H1 (cell line): ENCODE measurements at regions not wholly inside any gene's neighbourhood (a gene's known extent, or its start where the extent isn't known, plus 50 kb on each side); places are given as distances from the start of the nearest gene placed in this dataset.

Experiments used
- CTCF ChIA-PET: fragments of 300-600 bp; sonication (Branson Sonifier 250); formaldehyde crosslinking; loops from one replicate; lab custom pipeline; 2021; ENCODE audit not compliant: partially characterized antibody; lab: Charles Lee
- POLR2A ChIA-PET: fragments of 300-600 bp; sonication (Branson Sonifier 250); formaldehyde crosslinking; loops from one replicate; lab custom pipeline; 2021; ENCODE audit warnings: inconsistent platforms; ENCODE audit not compliant: partially characterized antibody; lab: Charles Lee
- DNase-seq, 2 experiments: peaks; one replicate each; pipeline versions ENCODE4 v3.0.0 to v3.0.0-alpha.2; 2010 to 2022; ENCODE audit warnings: low spot score in 2 of 2, low read depth in 1 of 2, mixed read lengths in 1 of 2
- FAIRE-seq: peaks from 2 replicates; lab custom pipeline; 2011; peaks lifted over from hg19 to GRCh38; lab: Jason Lieb, UNC
- H2AFZ ChIP-seq: 2 replicates; pipeline ENCODE4 v1.8.1; 2012; ENCODE audit warnings: low read length, inconsistent platforms
- H2AK5ac ChIP-seq: 2 replicates; pipeline ENCODE4 v1.6.1; 2013; ENCODE audit warnings: low read depth, low read length
- H2BK120ac ChIP-seq: replicated peaks from 2 replicates; pipeline ENCODE3; 2013; ENCODE audit warnings: low read depth, low read length, inconsistent platforms
- H2BK12ac ChIP-seq: 2 replicates; pipeline ENCODE4 v1.6.1; 2013; ENCODE audit warnings: low read depth, low read length
- H2BK15ac ChIP-seq: 2 replicates; pipeline ENCODE4 v1.6.1; 2013; ENCODE audit warnings: low read length
- H2BK20ac ChIP-seq: 2 replicates; pipeline ENCODE4 v1.6.1; 2013; ENCODE audit warnings: low read length
- H2BK5ac ChIP-seq: 2 replicates; pipeline ENCODE4 v1.6.1; 2013; ENCODE audit warnings: low read depth, low read length
- H3K14ac ChIP-seq: 2 replicates; pipeline ENCODE4 v1.6.1; 2013; ENCODE audit warnings: inconsistent platforms; ENCODE audit not compliant: insufficient read length
- H3K18ac ChIP-seq: 2 replicates; pipeline ENCODE4 v1.6.1; 2013; ENCODE audit warnings: low read length; ENCODE audit errors: extremely low read depth
- H3K23ac ChIP-seq: 2 replicates; pipeline ENCODE4 v1.6.1; 2013; ENCODE audit warnings: inconsistent platforms; ENCODE audit not compliant: insufficient read length
- H3K23me2 ChIP-seq: 2 replicates; pipeline ENCODE4 v1.6.1; 2013; ENCODE audit warnings: low read depth, low read length
- H3K27ac ChIP-seq: 2 replicates; pipeline ENCODE4 v1.6.1; 2011; ENCODE audit warnings: low read depth, low read length, inconsistent platforms
- H3K27me3 ChIP-seq, 4 experiments: replicated peaks in 1 of 4; 1 replicate in 1 of 4; 2 replicates in 3 of 4; pipeline versions ENCODE4 v1.6.1 to v1.8.1; 2011 to 2013; ENCODE audit warnings: low read length in 3 of 4, mild to moderate bottlenecking in 3 of 4, inconsistent platforms in 2 of 4, mixed read lengths in 2 of 4, moderate library complexity in 1 of 4; ENCODE audit not compliant: control insufficient read depth in 3 of 4, insufficient read depth in 3 of 4; ENCODE audit errors: extremely low read depth in 1 of 4
- H3K36me3 ChIP-seq, 4 experiments: 2 replicates each; pipeline versions ENCODE4 v1.6.1 to v1.8.1; 2011 to 2013; ENCODE audit warnings: mild to moderate bottlenecking in 4 of 4, low read length in 3 of 4, moderate library complexity in 2 of 4, control low read depth in 1 of 4, inconsistent platforms in 1 of 4; ENCODE audit not compliant: insufficient read depth in 4 of 4, control insufficient read depth in 2 of 4
- H3K4ac ChIP-seq: replicated peaks from 2 replicates; pipeline ENCODE3; 2013; ENCODE audit warnings: low read length, low read depth, mixed read lengths, inconsistent platforms; ENCODE audit not compliant: insufficient read length
- H3K4me1 ChIP-seq, 4 experiments: replicated peaks in 1 of 4; 1 replicate in 1 of 4; 2 replicates in 3 of 4; pipeline versions ENCODE4 v1.6.1 to v1.8.1; 2011 to 2013; ENCODE audit warnings: low read length in 3 of 4, inconsistent platforms in 2 of 4, mixed read lengths in 1 of 4; ENCODE audit not compliant: insufficient read depth in 4 of 4, control insufficient read depth in 3 of 4
- H3K4me2 ChIP-seq, 2 experiments: 2 replicates each; pipeline versions ENCODE4 v1.6.1 to v1.8.1; 2011 to 2013; ENCODE audit warnings: low read depth in 2 of 2, low read length in 2 of 2, control low read depth in 1 of 2, inconsistent platforms in 1 of 2, mild to moderate bottlenecking in 1 of 2; ENCODE audit not compliant: insufficient read depth in 1 of 2
- H3K4me3 ChIP-seq, 4 experiments: fragments of 200-600, 300-600 bp in 1 of 4; sonication (generic), shearing (Covaris generic), sonication (Bioruptor Twin) in 1 of 4; 2 replicates each; pipeline versions ENCODE4 v1.5.1 to v1.8.1; 2011 to 2016; ENCODE audit warnings: low read length in 4 of 4, low read depth in 3 of 4, control low read depth in 2 of 4, inconsistent platforms in 2 of 4, mild to moderate bottlenecking in 2 of 4, mixed read lengths in 1 of 4, moderate library complexity in 1 of 4; ENCODE audit not compliant: insufficient read depth in 2 of 4; ENCODE audit errors: extremely low read depth in 1 of 4
- H3K56ac ChIP-seq: replicated peaks from 2 replicates; pipeline ENCODE3; 2013; ENCODE audit warnings: low read depth, mild to moderate bottlenecking, mixed read lengths, low read length, inconsistent platforms; ENCODE audit not compliant: insufficient read length
- H3K79me1 ChIP-seq: 2 replicates; pipeline ENCODE4 v1.6.1; 2013; ENCODE audit warnings: low read depth, low read length, control low read depth
- H3K79me2 ChIP-seq, 2 experiments: 2 replicates each; pipeline versions ENCODE4 v1.6.1 to v1.8.1; 2012 to 2013; ENCODE audit warnings: low read length in 2 of 2, mild to moderate bottlenecking in 2 of 2, inconsistent platforms in 1 of 2; ENCODE audit not compliant: insufficient read depth in 2 of 2, control insufficient read depth in 1 of 2
- H3K9ac ChIP-seq, 4 experiments: replicated peaks in 1 of 4; 1 replicate in 1 of 4; 2 replicates in 3 of 4; pipeline versions ENCODE4 v1.6.1 to v1.8.1; 2011 to 2013; ENCODE audit warnings: low read depth in 3 of 4, low read length in 3 of 4, control low read depth in 2 of 4, mild to moderate bottlenecking in 2 of 4, moderate library complexity in 2 of 4, inconsistent platforms in 1 of 4; ENCODE audit errors: extremely low read depth in 1 of 4
- H3K9me3 ChIP-seq, 2 experiments: 2 replicates each; pipeline versions ENCODE4 v1.6.1 to v1.8.1; 2012 to 2013; ENCODE audit warnings: mild to moderate bottlenecking in 2 of 2, moderate library complexity in 2 of 2, control low read depth in 1 of 2, inconsistent platforms in 1 of 2, low read depth in 1 of 2, low read length in 1 of 2, mixed read lengths in 1 of 2; ENCODE audit not compliant: insufficient read depth in 2 of 2
- H4K20me1 ChIP-seq, 2 experiments: replicated peaks in 1 of 2; 2 replicates each; pipeline versions ENCODE3 to v1.8.1; 2011 to 2013; ENCODE audit warnings: inconsistent platforms in 2 of 2, low read length in 2 of 2, mild to moderate bottlenecking in 1 of 2; ENCODE audit not compliant: insufficient read depth in 2 of 2, control insufficient read depth in 1 of 2
- H4K5ac ChIP-seq: 2 replicates; pipeline ENCODE4 v1.6.1; 2013; ENCODE audit warnings: low read length, low read depth, mixed read lengths, inconsistent platforms; ENCODE audit not compliant: insufficient read length
- H4K8ac ChIP-seq: 2 replicates; pipeline ENCODE4 v1.8.0; 2013; ENCODE audit warnings: mild to moderate bottlenecking, moderate library complexity, low read length, inconsistent platforms; ENCODE audit not compliant: insufficient read depth; ENCODE audit errors: extremely low read depth
- H4K91ac ChIP-seq: replicated peaks from 2 replicates; pipeline ENCODE3; 2013; ENCODE audit warnings: low read length, mixed read lengths, inconsistent platforms; ENCODE audit not compliant: insufficient read length
- ASH2L ChIP-seq: fragments of 200-600, 300-600 bp; sonication (generic); IDR thresholded peaks from one replicate; pipeline ENCODE4 v1.7.1; 2017; ENCODE audit warnings: low read length
- ATF3 ChIP-seq: IDR thresholded peaks from 2 replicates; pipeline ENCODE4 v1.6.1; 2011; ENCODE audit warnings: low read depth, mild to moderate bottlenecking, low read length; ENCODE audit not compliant: insufficient read depth
- CTBP2 ChIP-seq: IDR thresholded peaks from 2 replicates; pipeline ENCODE4 v1.7.0; 2011; ENCODE audit warnings: borderline replicate concordance, mild to moderate bottlenecking, moderate library complexity, mixed read lengths, low read length; ENCODE audit not compliant: insufficient read depth, insufficient read length
- MAX ChIP-seq: IDR thresholded peaks from 2 replicates; pipeline ENCODE4 v1.6.1; 2012; ENCODE audit warnings: inconsistent platforms
- POLR2AphosphoS5 ChIP-seq: IDR thresholded peaks from 2 replicates; pipeline ENCODE4 v1.6.1; 2011; ENCODE audit warnings: low read depth, low read length
- RNF2 ChIP-seq: fragments of 200-900, 300-1000 bp; sonication (generic); IDR thresholded peaks from 2 replicates; pipeline ENCODE4 v1.7.1; 2016; ENCODE audit warnings: borderline replicate concordance, low read depth, mild to moderate bottlenecking, antibody characterized with exemption, low read length; ENCODE audit not compliant: poor library complexity, severe bottlenecking; ENCODE audit errors: missing control alignments
- SP1 ChIP-seq: IDR thresholded peaks from 2 replicates; pipeline ENCODE4 v1.6.1; 2011; ENCODE audit warnings: low read depth, low read length
- SP4 ChIP-seq: IDR thresholded peaks from 2 replicates; pipeline ENCODE4 v1.6.1; 2012; ENCODE audit warnings: low read length, inconsistent platforms
- TAF7 ChIP-seq: optimal IDR thresholded peaks from 2 replicates; pipeline ENCODE3; 2011; ENCODE audit warnings: low read depth, mild to moderate bottlenecking, inconsistent platforms, low read length, moderate library complexity, borderline replicate concordance
- USF2 ChIP-seq: IDR thresholded peaks from 2 replicates; pipeline ENCODE4 v1.6.1; 2011; ENCODE audit warnings: low read length, improper control_type of control experiment
- WGBS, 2 experiments: shearing (Covaris generic) in 1 of 2; methylation state at CpG; one replicate each; pipeline versions ENCODE4 v1.1.6 to v1.1.7; 2013 to 2015; ENCODE audit warnings: low lambda C conversion rate in 2 of 2, mixed read lengths in 2 of 2, inconsistent platforms in 1 of 2, low coverage in 1 of 2, missing lambda C conversion rate in 1 of 2; ENCODE audit not compliant: insufficient replicate concordance in 2 of 2, insufficient coverage in 1 of 2, insufficient read length in 1 of 2; ENCODE audit errors: extremely low coverage in 1 of 2, missing lambda C conversion rate in 1 of 2; 5-methylcytosine and 5-hydroxymethylcytosine counted together

GRCh38 chr5:68093455-68094159 lies 121.9 kb upstream of the PIK3R1 start:
- Histone ChIP-seq H4K91ac (no peak overlapping the region), H2BK120ac (no peak overlapping the region), H3K4me1 (no peaks in the 10 kb centered on the region), H3K9me3 (0 out of 4 replicates have a peak, but pooled peaks cover 0 to 4% of the 10 kb centered on the region in 2 experiments), H2BK5ac (no peak overlapping the region), H2BK20ac (no peak overlapping the region), H3K23me2 (no peaks in the 10 kb centered on the region), H3K56ac (no peak overlapping the region), H2AK5ac (no peak overlapping the region), H3K27ac (no peak overlapping the region), H2BK12ac (no peak overlapping the region), H3K79me2 (no peaks in the 10 kb centered on the region), H3K4me2 (no peak overlapping the region), H3K14ac (no peak overlapping the region), H2BK15ac (no peak overlapping the region), H3K23ac (no peak overlapping the region), H4K20me1 (no peaks in the 10 kb centered on the region), H4K8ac (no peak overlapping the region), H3K4me3 (no peak overlapping the region), H3K9ac (no peak overlapping the region), H3K36me3 (no peaks in the 10 kb centered on the region), H4K5ac (no peak overlapping the region), H3K18ac (no peak overlapping the region), H3K79me1 (no peaks in the 10 kb centered on the region), H2AFZ (no peak overlapping the region), H3K27me3 (no peaks in the 10 kb centered on the region), H3K4ac (no peak overlapping the region)
- CTCF ChIA-PET: no interaction called here
- WGBS, 2 experiments: 89% methylated on average over 3 of the region's 3 CpGs; no CpG with 5 or more reads in 1 of the 2 experiments
- POLR2A ChIA-PET: no interaction called here
- TF ChIP-seq USF2 (no peak), ATF3 (no peak), CTBP2 (no peak), TAF7 (no peak), ASH2L (no peak), MAX (no peak), RNF2 (no peak), SP1 (no peak), POLR2AphosphoS5 (no peak), SP4 (no peak)
- DNase-seq (no peak), FAIRE-seq (no peak)
